HG02885 (cell line): ENCODE measurements at regions not wholly inside any gene's neighbourhood (a gene's known extent, or its start where the extent isn't known, plus 50 kb on each side); places are given as distances from the start of the nearest gene placed in this dataset.
A peak's percentile ranks its signal among the peaks of the same experiment; 100 is the strongest.

Experiments used
- ATAC-seq: cut with Tn5 transposase; IDR thresholded peaks from one replicate; pipeline ENCODE4 v1.9.1; 2021; ENCODE audit warnings: mild to moderate bottlenecking; ENCODE audit not compliant: unreplicated experiment, poor library complexity

DNA sequence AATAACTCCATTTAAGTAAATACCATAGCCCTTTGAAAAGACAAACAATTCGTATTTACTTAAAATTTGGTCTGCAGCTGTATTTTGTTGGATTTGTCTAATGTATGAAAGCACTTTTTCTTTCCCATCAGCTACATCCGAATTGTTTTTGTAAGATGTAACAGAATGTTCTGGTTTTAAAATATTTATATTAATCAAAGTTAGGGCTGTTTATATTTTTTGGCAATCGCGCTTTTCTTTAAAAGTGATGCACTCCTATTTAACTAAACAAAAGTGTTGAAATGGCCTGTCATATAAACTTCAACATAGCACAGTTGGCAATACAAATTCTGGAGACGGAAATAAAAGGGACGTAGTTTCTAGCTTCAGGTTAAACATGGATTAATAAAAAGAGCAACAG is 216.3 kb upstream of the ADGRL2 start:
- ATAC-seq: no peak

DNA sequence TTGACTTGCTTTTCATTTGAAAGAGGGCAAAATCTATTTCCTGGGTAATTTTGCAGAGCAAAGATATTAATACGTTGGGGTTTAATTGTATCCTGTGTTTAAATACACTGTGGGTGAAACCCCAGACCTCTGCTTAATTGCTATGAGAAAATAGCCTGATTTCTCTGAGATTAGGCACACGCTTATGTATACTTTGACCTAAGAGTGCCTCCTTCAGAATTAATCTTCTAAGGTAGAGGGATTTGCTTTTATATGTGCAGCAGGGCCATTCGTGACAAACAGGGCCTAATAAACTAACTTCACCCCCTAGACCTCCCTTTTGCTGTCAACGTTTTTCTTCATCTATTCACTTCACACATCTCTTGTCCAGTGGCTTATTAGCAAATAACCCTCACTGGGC is 216.9 kb upstream of the ADGRL2 start:
- no peak for ATAC-seq

- peak; percentile 68 for ATAC-seq
These were observed 218.2 kb upstream of the ADGRL2 start for GRCh38 chr1:81582467-81582986.

- no peak for ATAC-seq
These were observed 221.9 kb upstream of the ADGRL2 start for GRCh38 chr1:81578867-81579266.

DNA sequence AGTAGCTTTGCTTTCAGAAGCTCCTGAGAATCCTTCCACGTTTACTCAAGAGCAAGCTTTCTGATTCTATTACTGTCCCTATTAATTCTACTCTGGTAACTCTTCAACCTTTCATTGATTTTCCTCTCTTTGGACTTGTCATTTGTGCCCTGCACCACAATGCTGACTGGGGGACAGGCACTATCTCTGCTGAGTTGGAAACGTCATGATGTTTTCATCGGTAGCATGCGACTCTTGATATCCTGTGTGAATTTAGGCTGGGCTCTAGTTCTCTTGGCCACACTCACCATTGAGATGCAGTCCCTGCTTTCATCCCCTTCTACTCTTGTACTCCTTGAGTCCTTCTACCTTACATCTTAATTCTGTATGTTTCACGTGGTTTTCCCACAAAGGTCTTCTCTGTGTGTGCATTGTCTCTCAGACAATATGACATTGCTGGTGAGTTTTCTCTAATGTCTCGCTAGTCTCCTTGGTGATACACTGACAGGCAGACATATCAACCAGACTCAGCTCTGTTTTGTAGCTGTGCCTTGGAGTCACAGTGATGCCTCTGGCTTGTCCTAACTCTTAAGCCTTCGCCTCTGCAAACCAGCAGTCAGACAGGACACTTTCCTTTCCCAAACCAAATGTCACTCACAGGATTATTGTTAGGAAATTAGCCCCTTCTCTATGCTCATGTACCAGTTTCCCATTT is 223.6 kb upstream of the ADGRL2 start:
- ATAC-seq: no peak

DNA sequence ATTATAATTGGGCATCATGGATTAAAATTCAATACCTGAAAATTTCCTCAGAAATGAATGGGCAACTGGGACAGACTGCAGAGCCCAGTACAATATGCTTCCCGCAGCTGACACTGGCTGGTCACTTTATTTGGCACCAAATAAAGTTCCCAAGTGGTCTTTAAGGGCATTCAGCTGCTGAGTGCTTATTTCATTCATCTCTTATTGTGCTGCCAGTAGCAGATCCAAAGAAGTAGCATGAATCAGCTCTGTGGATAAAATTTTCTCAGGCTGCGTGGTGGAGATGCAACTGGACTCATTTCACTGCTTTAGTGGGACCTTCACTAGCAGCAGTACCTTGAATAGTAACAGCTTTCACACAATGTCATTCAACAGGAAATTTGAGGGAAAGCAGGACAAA is 226.3 kb upstream of the ADGRL2 start:
- no peak for ATAC-seq

DNA sequence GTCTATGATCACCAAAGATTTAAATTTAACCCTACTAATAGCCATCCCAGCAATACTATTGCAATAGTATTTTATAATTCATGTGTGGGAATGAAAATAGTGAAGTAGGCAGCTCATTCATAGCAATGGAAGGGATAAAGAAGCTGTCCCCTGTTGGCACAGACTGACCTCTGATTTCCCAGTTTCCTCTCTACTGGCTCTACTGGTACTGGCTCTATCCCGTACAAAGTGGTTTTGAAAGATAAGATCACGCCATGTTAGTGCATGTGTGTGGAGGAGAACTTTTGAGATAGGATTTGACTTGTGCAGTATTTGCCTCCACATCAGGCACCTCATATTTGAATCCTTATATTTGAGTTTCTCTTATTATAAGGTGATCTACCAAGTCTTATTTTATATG is 227.3 kb upstream of the ADGRL2 start:
- no peak for ATAC-seq

DNA sequence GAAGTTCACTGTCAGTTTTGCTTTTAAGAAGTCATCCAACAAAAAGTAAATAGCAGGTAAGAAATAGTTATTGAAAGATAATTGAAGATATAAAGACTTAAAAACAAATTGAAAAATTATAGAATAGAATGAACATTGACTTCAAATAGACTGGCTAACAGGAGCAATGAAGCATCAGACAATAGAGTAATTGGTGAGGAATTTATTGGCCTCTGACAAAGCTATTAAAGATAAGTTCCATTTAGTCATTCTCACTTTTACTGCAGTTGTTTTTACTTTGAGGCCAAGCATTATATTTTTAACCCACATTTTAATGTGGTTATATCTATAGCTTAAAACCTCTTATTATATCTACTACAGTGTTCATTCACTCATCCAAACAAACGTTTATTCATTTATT is 228.8 kb upstream of the ADGRL2 start:
- ATAC-seq: no peak

- no peak for ATAC-seq
These were observed 231.0 kb upstream of the ADGRL2 start for GRCh38 chr1:81569761-81570160.

- ATAC-seq: no peak
These were observed 237.1 kb upstream of the ADGRL2 start for GRCh38 chr1:81563632-81564031.

- ATAC-seq: no peak
These were observed 237.8 kb upstream of the ADGRL2 start for GRCh38 chr1:81562934-81563333.

GRCh38 chr1:81560629-81561028 is 240.1 kb upstream of the ADGRL2 start:
- no peak for ATAC-seq

DNA sequence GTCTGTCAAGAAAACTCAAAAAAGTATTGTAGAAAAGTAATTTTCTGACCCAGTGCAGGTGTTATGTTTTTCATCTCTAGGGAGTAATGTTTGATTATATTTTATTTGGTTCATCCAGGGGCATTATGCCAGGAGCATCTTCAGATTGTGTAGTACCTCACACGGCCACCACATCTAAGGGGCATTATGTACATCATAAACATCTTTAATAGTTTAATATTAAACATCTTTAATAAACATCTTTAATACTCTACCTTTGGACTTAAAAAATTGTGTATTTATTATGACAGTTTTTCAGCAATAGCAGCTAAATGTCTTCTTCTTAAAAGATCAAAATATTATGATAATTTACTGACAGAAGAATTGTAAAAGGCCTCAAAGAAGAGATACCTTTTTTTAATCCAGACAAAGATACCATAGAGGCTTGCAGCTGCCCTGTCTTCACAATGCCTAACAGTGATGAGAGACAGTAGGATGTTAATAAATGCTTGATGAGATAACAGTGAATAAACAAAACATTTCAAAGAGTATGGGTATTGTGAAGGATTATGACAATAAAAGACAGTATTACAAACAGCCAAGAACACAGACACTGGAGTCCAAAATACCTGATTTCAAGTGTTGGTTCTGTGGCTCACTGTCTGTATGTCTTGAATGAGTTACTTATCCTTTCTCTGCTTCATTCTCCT is 240.9 kb upstream of the ADGRL2 start:
- ATAC-seq: no peak

- no peak for ATAC-seq
These were observed 242.2 kb upstream of the ADGRL2 start for GRCh38 chr1:81558291-81559076.

GRCh38 chr1:81556968-81557367 is 243.8 kb upstream of the ADGRL2 start:
- no peak for ATAC-seq

DNA sequence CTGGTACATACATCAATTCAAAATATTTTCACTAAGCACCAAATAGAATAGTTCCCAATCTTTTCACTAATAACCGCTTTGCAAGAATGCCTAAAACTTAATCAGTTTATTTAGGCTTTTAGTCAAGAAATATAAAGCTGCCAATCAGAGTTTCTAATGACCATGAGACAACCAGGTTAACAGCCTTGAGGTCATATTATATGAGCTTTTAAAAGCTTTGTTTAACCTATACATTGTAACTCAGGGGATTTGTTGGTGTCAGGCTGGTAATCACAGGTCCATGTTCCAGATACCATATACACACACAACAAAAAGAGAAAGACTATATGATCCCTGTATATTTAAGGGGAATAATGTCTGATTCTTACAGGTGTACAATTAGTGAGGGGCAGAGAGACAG is 246.2 kb upstream of the ADGRL2 start:
- ATAC-seq: no peak

DNA sequence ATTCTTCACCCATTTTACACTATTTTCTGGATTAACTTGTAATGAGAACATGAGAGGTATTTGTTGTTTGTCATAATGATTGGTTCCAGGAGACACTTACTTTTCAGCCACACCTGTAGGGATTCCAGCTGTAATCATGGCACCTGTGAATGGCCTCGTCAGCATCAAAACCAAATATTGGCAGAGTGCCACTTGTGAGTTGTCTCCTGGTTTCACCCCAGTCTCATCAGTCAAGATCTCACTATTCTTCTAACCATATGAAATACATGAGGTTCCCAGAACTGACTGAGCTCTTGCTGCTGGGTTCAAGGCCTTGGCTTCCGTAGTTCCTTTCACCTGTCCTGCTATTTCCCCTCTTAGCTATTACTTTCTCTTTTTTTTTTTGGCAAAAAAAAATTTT is 246.6 kb upstream of the ADGRL2 start:
- no peak for ATAC-seq

GRCh38 chr1:81553503-81553902 is 247.2 kb upstream of the ADGRL2 start:
- ATAC-seq: no peak

DNA sequence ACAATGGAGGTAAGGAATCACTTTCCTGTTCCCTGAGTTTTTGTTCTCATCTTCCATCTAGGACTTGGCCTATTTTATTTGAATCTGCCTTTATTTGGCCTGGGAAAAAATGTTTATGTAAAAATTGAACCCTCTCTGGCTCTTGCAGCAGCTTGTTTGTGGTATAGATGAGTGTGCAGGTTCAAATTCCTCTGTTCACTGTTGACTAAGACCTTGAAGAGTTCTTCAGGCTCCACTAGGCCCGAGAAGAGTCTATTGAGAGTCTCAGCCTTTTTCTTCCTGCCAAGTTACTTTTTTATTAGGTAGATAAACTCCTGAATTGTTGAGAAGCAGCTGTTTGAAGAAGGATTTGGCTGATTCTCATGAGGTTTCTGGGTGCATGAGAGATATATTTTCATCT is 248.8 kb upstream of the ADGRL2 start:
- ATAC-seq: peak; percentile 21

DNA sequence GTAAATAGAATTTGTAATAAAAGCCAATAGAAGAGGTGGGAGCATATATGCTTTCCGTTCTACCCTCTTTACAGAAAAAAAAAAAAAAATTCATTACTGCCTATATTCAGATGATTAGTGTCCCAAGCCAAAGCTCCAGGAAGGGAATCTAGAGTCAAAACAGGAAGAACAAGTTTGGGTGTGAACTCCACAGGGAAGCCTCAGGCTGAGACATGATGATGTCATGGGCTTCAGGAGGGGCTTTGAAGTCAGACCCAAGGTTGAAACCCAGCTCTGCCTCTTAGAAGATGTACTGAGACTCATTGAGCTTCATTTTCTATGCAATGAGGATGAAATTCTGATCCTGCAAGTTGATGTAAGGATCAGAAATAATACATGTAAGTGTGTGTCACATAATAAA is 250.0 kb upstream of the ADGRL2 start:
- no peak for ATAC-seq

DNA sequence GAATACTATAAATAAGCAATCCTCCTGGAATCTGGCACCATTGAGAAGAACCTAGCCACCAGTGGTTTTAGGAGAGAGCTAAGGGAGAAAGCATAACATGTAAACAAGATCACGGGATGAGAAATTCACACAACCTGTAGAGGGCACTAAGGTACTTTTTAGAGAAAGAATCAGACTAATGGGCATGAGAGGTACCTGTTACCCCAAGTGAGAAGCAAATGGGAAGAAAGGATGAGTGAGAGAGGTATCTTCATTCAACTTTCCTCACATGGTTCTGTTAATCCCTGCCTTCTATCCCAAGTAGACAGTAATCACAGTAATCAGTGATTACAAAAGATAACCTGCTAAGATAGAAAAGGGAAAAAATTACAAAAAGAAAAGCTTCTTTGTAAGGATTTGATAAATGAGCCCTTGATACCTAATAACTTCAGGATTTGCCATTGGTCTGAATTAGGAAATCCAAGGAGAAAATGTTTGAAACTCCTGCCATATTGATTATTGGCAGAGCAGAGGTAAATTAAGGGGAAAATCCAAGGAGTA is 251.1 kb upstream of the ADGRL2 start:
- peak; percentile 48 for ATAC-seq
